SU-DHL-6 (cell line): ENCODE measurements at regions not wholly inside any gene's neighbourhood (a gene's known extent, or its start where the extent isn't known, plus 50 kb on each side); places are given as distances from the start of the nearest gene placed in this dataset.

ENCODE experiments used
- EZH2phosphoT487 ChIP-seq: fragments of 200-600 bp; sonication (generic), shearing (Covaris generic); conservative IDR thresholded peaks from 2 replicates; pipeline ENCODE4 v1.6.1; 2018; ENCODE audit warnings: mild to moderate bottlenecking, antibody characterized with exemption, low read length, moderate library complexity, mixed read lengths
- TF ChIP-seq, protein P1 (sequence below): fragments of 200-600 bp; sonication (generic); IDR thresholded peaks from one replicate; pipeline ENCODE4 v1.5.1; 2017; ENCODE audit warnings: antibody characterized with exemption, mild to moderate bottlenecking, low read length, moderate library complexity; ENCODE audit not compliant: insufficient read depth, poor library complexity, severe bottlenecking

- TF ChIP-seq, protein P1, sequence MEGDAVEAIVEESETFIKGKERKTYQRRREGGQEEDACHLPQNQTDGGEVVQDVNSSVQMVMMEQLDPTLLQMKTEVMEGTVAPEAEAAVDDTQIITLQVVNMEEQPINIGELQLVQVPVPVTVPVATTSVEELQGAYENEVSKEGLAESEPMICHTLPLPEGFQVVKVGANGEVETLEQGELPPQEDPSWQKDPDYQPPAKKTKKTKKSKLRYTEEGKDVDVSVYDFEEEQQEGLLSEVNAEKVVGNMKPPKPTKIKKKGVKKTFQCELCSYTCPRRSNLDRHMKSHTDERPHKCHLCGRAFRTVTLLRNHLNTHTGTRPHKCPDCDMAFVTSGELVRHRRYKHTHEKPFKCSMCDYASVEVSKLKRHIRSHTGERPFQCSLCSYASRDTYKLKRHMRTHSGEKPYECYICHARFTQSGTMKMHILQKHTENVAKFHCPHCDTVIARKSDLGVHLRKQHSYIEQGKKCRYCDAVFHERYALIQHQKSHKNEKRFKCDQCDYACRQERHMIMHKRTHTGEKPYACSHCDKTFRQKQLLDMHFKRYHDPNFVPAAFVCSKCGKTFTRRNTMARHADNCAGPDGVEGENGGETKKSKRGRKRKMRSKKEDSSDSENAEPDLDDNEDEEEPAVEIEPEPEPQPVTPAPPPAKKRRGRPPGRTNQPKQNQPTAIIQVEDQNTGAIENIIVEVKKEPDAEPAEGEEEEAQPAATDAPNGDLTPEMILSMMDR, result no peak
- no peak for TF ChIP-seq EZH2phosphoT487
These were observed 63.8 kb upstream of the ZNF462 start for GRCh38 chr9:106799152-106799551.
